ENCODE measurements at regions not wholly inside any gene's neighbourhood (a gene's known extent, or its start where the extent isn't known, plus 50 kb on each side); places are given as distances from the start of the nearest gene placed in this dataset.
A peak's percentile ranks its signal among the peaks of the same experiment; 100 is the strongest.

DNA sequence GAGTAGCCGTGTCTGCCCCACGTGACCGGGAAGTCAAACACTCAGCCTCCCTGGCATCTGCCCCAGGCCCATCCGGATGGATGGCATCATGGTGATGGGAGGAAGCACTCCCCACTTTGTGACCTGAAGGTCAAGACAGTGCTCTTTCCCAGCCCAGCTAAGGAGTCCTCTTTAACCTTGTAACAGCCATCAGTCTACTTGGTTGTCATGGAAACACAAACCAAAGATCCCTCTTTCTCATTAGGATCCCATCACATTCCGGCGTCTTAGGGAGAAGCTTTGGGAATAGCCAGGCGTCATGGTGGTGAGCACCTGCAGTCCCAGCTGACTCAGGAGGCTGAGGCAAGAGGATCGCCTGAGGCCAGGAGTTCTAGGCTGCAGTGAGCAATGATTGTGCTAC, 90.9 kb upstream of the FOXC1 start:
- Mint-ChIP-seq H3K36me3 (ENCODE audit: low read depth) (no peaks in the 10 kb centered on the region), H3K27me3 (ENCODE audit: insufficient read depth) (peaks cover 23% of the 10 kb centered on the region), H3K9me3 (peaks cover 4% of the 10 kb centered on the region; the same call in 1 of the 2 replicates), H3K27ac (no peak overlapping the region), H3K4me1 (ENCODE audit: low read depth) (no peaks in the 10 kb centered on the region), H3K4me3 (no peak overlapping the region)
- TF ChIP-seq, protein P1, sequence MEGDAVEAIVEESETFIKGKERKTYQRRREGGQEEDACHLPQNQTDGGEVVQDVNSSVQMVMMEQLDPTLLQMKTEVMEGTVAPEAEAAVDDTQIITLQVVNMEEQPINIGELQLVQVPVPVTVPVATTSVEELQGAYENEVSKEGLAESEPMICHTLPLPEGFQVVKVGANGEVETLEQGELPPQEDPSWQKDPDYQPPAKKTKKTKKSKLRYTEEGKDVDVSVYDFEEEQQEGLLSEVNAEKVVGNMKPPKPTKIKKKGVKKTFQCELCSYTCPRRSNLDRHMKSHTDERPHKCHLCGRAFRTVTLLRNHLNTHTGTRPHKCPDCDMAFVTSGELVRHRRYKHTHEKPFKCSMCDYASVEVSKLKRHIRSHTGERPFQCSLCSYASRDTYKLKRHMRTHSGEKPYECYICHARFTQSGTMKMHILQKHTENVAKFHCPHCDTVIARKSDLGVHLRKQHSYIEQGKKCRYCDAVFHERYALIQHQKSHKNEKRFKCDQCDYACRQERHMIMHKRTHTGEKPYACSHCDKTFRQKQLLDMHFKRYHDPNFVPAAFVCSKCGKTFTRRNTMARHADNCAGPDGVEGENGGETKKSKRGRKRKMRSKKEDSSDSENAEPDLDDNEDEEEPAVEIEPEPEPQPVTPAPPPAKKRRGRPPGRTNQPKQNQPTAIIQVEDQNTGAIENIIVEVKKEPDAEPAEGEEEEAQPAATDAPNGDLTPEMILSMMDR (IDR thresholded peaks at IDR 0.05), result no peak
- DNase-seq, result no peak

DNA sequence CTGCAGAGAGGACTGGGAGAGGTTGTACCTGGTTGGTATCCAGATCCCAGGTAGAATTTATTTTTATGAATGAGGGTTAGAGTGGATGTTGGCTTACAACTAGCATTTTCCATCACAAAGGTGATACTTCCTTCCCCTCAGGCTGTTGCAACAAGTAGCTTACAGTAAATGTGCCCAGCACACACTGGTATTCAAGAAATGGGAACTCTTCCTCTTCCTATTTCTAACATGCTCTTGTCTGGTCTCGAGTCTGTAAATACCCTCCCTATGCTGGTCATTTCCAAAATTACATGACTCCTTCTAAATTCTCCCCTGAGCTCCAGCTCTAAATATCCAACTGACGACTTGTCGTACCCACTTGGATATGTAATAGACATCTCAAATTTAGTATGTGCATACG, 90.1 kb upstream of the FOXC1 start:
- Mint-ChIP-seq H3K9me3 (peaks cover 4% of the 10 kb centered on the region; the same call in 1 of the 2 replicates), H3K27me3 (ENCODE audit: insufficient read depth) (peaks cover 20% of the 10 kb centered on the region), H3K4me3 (no peak overlapping the region), H3K36me3 (ENCODE audit: low read depth) (no peaks in the 10 kb centered on the region), H3K27ac (no peak overlapping the region), H3K4me1 (ENCODE audit: low read depth) (no peaks in the 10 kb centered on the region)
- TF ChIP-seq, protein P1 (IDR thresholded peaks at IDR 0.05), result no peak
- DNase-seq, result no peak

DNA sequence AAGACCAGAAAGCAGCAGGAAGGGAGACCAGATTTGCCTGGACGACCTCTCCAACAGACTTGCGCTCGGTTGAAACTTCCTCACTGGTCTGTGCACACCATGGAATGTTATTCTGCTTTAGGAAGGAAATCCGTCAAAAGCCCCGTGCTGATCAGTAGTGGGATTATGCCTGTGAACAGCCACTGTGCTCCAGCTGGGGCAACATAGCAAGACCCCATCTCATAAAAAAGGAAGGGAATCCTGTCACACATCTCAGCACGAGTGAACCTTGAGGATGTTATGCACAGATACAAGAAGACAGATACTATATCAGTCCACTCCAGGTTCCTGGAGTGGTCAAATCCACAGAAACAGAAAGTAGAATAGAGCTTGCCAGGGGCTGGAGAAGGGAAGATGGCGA, 86.9 kb upstream of the FOXC1 start:
- H3K4me3 Mint-ChIP-seq, result no peak overlapping the region
- H3K36me3 Mint-ChIP-seq (ENCODE audit: low read depth), result no peaks in the 10 kb centered on the region
- H3K27ac Mint-ChIP-seq, result no peak overlapping the region
- H3K27me3 Mint-ChIP-seq (ENCODE audit: insufficient read depth), result peaks cover 12% of the 10 kb centered on the region
- TF ChIP-seq, protein P1 (IDR thresholded peaks at IDR 0.05), result no peak
- no peaks in the 10 kb centered on the region for H3K9me3 Mint-ChIP-seq
- DNase-seq, result no peak
- H3K4me1 Mint-ChIP-seq (ENCODE audit: low read depth), result peaks cover 15% of the 10 kb centered on the region

DNA sequence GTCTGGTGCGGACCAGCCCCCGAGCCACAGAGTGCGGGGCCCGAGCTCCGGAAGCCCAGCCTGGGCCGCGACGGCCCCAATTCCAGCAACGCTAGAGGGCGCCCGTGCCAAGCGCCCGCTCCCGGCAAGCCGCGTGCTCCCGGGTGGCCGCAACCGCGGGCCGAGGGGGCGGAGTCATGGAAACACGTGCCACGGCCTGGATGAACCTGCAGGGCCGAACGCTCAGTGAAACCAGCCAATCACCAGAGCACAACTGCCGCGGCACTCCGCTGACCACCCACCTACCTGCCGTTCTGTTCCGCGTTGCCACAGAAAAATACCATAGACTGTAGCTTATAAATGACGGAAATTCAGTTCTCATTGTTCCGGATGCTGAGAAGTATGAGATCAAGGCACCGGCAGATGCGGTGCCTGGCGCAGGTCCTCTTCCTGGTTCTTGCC, 85.7 kb upstream of the FOXC1 start:
- H3K36me3 Mint-ChIP-seq (ENCODE audit: low read depth), result no peaks in the 10 kb centered on the region
- DNase-seq, result no peak
- TF ChIP-seq, protein P1 (IDR thresholded peaks at IDR 0.05), result peak; percentile 30; the same call in 1 of the 2 replicates
- H3K9me3 Mint-ChIP-seq, result no peaks in the 10 kb centered on the region
- no peak overlapping the region for H3K4me3 Mint-ChIP-seq
- peaks cover 15% of the 10 kb centered on the region for H3K4me1 Mint-ChIP-seq (ENCODE audit: low read depth)
- H3K27ac Mint-ChIP-seq, result no peak overlapping the region
- H3K27me3 Mint-ChIP-seq (ENCODE audit: insufficient read depth), result peaks cover 12% of the 10 kb centered on the region

DNA sequence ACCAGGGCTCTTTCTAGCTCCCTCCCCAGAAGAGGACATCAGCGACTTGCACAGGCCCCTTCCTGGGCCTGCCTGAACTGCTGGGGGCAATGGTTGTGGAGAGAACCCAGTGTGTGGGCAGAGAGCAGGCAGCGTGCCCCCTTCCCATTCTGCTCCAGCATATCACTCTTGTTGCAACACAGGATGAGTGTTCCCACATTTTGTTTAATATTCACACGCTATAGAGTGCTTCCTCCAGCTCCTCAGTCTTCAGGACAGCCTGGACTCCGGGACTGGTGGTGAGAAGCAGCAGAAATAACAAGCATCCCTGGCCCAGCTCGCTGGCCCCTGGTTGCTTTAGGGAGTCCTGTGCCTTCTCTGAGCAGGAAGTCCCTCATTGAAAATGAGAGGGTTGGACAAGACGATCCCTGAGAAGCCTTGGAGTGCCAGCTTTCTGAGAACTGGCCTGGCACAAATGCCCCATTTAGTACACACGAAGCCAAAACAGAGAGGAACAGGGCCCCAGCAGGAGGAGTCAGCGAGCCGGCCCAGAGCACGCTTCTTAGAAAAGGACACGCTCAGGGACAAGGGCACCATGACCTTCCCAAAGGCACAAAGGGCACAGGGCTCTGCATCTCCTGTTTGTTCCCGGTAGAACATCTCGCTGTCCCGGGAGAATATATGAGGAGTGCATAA, 84.2 kb upstream of the FOXC1 start:
- H3K4me1 Mint-ChIP-seq (ENCODE audit: low read depth), result peaks cover 15% of the 10 kb centered on the region
- TF ChIP-seq, protein P1 (IDR thresholded peaks at IDR 0.05), result no peak
- no peak overlapping the region for H3K4me3 Mint-ChIP-seq
- DNase-seq, result no peak
- no peaks in the 10 kb centered on the region for H3K36me3 Mint-ChIP-seq (ENCODE audit: low read depth)
- H3K27me3 Mint-ChIP-seq (ENCODE audit: insufficient read depth), result peaks cover 15% of the 10 kb centered on the region
- no peak overlapping the region for H3K27ac Mint-ChIP-seq
- H3K9me3 Mint-ChIP-seq, result no peaks in the 10 kb centered on the region
